ENCODE measurements at regions not wholly inside any gene's neighbourhood (a gene's known extent, or its start where the extent isn't known, plus 50 kb on each side); places are given as distances from the start of the nearest gene placed in this dataset.

DNA sequence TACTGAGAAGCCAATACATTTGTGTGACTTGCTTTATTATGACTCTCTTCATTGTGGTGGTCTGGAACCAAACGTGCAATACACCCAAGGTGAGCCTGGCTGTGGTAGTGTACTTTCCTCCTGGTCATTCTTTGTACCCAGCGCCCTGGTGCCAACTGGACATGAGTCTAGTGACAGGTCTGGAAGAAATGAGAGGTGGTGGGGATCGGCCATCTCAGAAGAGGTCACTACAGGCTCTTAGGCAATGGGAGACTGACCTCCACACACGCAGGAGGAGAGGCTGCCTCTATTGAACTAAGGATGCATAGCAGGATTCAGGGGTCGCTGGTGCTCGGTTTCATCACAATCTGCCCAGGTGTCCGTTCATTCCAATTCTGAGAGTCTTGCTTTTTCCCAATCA is 56.4 kb upstream of the RTL6 start:
- 61% methylated on average over 7 of the region's 7 CpGs for WGBS (ENCODE audit: missing lambda C conversion rate)
- Histone ChIP-seq H3K4me3 (no peak overlapping the region), H3K27ac (no peak overlapping the region), H3K9me3 (no peaks in the 10 kb centered on the region), H3K4me1 (0 out of 3 replicates have a peak, but pooled peaks cover 3% of the 10 kb centered on the region), H3K4me2 (no peak overlapping the region)
- POLR2A ChIA-PET, result no interaction called here
- ATAC-seq (no peak), DNase-seq (ENCODE audit: low read depth in 1 of 2, low spot score in 1 of 2) (no peak), FAIRE-seq (no peak)
- TF ChIP-seq TP53 (CRISPR knock-in tag; IDR thresholded peaks at IDR 0.05), result no peak
- CTCF ChIA-PET, result interaction anchor here (1.0 kb wide), 1 partner anchor 10 kb away, joined by 3 read pairs; no protein-coding TSS in a partner anchor

DNA sequence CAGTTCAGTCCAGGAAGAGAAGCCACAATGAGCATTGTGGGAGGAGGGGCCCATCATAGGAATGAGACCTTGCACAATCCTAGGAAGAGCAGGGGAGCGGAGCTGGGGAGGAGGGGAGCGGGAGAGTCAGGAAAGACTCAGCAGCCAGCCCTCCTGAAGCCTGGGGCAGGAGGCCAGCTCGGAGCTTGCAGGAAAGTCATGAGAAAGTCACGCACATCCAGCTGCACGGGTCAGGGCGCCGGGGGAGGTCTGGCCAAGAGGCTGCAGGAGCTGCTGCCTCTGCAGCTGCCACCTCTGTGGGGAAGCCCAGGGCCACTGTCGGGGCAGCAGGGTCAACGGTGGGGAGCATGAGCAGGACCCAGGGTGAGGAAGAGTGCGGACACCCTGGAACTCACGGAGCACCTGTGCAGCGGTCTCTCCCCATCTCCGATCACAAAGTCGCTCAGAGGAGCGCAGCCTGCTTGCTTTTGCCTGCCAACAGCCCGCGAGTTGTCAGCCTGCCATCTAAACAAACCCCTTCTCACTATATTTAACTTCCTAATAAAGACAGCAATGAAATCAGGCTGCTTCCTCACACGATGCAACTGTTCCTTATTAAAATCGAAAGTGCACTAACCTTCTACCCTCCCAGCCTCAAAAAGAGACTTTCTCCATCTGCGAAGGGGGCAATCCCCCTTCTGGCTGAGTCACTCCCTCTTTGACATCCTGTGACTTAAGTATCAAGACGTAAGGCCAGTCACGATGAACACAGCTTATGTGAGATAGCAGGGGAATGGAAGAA is 52.9 kb upstream of the RTL6 start:
- FAIRE-seq (no peak), DNase-seq (ENCODE audit: low read depth in 1 of 2, low spot score in 1 of 2) (peak in 1 of 2 experiments; percentile 16), ATAC-seq (peak; percentile 13 to 45; a peak in 3 of 6 replicates)
- ChIA-PET POLR2A (no interaction called here), CTCF (interaction anchor here (1.1 kb wide), 1 partner anchor 73 kb away, joined by 3 read pairs; no protein-coding TSS in a partner anchor)
- H3K4me2 ChIP-seq, result peak overlapping the region; percentile 17; the same call in 1 of the 3 replicates
- TF ChIP-seq CEBPB (IDR thresholded peaks at IDR 0.05), result peak in 1 of 2 experiments; percentile 45; a peak in 2 of 4 replicates
- TF ChIP-seq HDAC2 (IDR thresholded peaks at IDR 0.05), result no peak
- peak overlapping the region in 1 of 2 experiments; percentile 48; a peak in 2 of 6 replicates for H3K27ac ChIP-seq
- H3K4me3 ChIP-seq, result no peak overlapping the region
- WGBS (ENCODE audit: missing lambda C conversion rate), result 64% methylated on average over 22 of the region's 22 CpGs
- H3K9me3 ChIP-seq, result no peaks in the 10 kb centered on the region
- H3K4me1 ChIP-seq, result no peaks in the 10 kb centered on the region

DNA sequence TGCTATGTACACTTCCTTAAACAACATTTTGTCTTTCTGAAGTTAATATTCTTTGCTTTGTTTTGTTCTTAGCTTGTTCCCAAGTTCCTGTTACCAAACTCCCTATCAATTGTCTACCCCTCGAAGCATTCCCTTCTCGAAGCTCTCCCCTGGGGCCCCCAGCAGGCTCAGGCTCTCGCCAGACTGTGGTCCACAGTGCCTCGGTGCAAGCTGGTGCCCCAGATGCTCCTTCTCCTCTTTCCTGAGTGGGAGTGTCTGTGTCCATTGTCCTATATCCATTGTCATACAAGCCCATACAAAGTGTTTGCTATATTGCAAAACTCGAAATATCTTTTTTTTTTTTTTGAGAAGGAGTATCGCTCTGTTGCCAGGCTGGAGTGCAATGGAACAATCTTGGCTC is 51.7 kb upstream of the RTL6 start:
- 78% methylated on average over 6 of the region's 6 CpGs for WGBS (ENCODE audit: missing lambda C conversion rate)
- no peak for FAIRE-seq
- CTCF ChIA-PET, result interaction anchor here (1.1 kb wide), 1 partner anchor 74 kb away, joined by 3 read pairs; no protein-coding TSS in a partner anchor
- Histone ChIP-seq H3K27ac (no peak overlapping the region), H3K9me3 (no peaks in the 10 kb centered on the region), H3K4me3 (no peak overlapping the region), H3K4me2 (no peak overlapping the region), H3K4me1 (no peaks in the 10 kb centered on the region)
- no peak for DNase-seq (ENCODE audit: low read depth in 1 of 2, low spot score in 1 of 2)
- TF ChIP-seq FOXS1 (CRISPR knock-in tag; IDR thresholded peaks at IDR 0.05) (no peak), NPAS2 (CRISPR knock-in tag; IDR thresholded peaks at IDR 0.05; ENCODE audit: borderline replicate concordance) (no peak), KDM5A (IDR thresholded peaks at IDR 0.05) (no peak)
- TF ChIP-seq, protein P1, sequence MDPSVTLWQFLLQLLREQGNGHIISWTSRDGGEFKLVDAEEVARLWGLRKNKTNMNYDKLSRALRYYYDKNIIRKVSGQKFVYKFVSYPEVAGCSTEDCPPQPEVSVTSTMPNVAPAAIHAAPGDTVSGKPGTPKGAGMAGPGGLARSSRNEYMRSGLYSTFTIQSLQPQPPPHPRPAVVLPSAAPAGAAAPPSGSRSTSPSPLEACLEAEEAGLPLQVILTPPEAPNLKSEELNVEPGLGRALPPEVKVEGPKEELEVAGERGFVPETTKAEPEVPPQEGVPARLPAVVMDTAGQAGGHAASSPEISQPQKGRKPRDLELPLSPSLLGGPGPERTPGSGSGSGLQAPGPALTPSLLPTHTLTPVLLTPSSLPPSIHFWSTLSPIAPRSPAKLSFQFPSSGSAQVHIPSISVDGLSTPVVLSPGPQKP (IDR thresholded peaks at IDR 0.05; ENCODE audit: low read depth, low read length), result no peak
- no peak for ATAC-seq
- POLR2A ChIA-PET, result interaction anchor here (1.2 kb wide), 1 partner anchor 30 kb away, joined by 4 read pairs; no protein-coding TSS in a partner anchor

DNA sequence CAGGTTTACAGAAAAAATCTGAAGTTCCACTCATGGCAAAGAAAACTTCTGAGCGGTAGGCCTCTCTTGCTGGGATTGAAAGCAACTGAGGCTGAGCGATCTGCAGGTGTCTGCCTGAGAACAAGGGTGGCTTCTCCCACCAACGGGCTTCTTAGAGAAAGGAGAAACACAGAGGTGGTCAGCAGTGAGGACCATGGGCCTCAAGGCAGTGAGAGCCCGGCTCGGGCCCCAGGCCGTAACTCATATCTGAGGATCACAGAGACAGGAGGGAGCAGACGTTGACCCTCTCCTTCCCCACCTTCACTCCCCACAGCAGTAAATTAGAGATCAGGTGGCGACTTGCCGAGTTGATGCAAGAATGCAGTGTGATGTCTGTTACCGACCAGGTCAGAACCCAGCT is 50.9 kb upstream of the RTL6 start:
- no peak overlapping the region for H3K4me3 ChIP-seq
- H3K9me3 ChIP-seq, result no peaks in the 10 kb centered on the region
- CTCF ChIA-PET, result no interaction called here
- no peak overlapping the region for H3K27ac ChIP-seq
- no peak for TF ChIP-seq NFE2L2 (conservative IDR thresholded peaks at IDR 0.05; ENCODE audit: low read length)
- TF ChIP-seq, protein P2, sequence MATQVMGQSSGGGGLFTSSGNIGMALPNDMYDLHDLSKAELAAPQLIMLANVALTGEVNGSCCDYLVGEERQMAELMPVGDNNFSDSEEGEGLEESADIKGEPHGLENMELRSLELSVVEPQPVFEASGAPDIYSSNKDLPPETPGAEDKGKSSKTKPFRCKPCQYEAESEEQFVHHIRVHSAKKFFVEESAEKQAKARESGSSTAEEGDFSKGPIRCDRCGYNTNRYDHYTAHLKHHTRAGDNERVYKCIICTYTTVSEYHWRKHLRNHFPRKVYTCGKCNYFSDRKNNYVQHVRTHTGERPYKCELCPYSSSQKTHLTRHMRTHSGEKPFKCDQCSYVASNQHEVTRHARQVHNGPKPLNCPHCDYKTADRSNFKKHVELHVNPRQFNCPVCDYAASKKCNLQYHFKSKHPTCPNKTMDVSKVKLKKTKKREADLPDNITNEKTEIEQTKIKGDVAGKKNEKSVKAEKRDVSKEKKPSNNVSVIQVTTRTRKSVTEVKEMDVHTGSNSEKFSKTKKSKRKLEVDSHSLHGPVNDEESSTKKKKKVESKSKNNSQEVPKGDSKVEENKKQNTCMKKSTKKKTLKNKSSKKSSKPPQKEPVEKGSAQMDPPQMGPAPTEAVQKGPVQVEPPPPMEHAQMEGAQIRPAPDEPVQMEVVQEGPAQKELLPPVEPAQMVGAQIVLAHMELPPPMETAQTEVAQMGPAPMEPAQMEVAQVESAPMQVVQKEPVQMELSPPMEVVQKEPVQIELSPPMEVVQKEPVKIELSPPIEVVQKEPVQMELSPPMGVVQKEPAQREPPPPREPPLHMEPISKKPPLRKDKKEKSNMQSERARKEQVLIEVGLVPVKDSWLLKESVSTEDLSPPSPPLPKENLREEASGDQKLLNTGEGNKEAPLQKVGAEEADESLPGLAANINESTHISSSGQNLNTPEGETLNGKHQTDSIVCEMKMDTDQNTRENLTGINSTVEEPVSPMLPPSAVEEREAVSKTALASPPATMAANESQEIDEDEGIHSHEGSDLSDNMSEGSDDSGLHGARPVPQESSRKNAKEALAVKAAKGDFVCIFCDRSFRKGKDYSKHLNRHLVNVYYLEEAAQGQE (IDR thresholded peaks at IDR 0.05), result no peak
- TF ChIP-seq, protein P3, sequence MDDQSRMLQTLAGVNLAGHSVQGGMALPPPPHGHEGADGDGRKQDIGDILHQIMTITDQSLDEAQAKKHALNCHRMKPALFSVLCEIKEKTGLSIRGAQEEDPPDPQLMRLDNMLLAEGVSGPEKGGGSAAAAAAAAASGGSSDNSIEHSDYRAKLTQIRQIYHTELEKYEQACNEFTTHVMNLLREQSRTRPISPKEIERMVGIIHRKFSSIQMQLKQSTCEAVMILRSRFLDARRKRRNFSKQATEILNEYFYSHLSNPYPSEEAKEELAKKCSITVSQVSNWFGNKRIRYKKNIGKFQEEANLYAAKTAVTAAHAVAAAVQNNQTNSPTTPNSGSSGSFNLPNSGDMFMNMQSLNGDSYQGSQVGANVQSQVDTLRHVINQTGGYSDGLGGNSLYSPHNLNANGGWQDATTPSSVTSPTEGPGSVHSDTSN (IDR thresholded peaks at IDR 0.05), result no peak
- no peak for TF ChIP-seq BHLHE40 (IDR thresholded peaks at IDR 0.05; ENCODE audit: low read depth, low read length)
- TF ChIP-seq, protein P4, sequence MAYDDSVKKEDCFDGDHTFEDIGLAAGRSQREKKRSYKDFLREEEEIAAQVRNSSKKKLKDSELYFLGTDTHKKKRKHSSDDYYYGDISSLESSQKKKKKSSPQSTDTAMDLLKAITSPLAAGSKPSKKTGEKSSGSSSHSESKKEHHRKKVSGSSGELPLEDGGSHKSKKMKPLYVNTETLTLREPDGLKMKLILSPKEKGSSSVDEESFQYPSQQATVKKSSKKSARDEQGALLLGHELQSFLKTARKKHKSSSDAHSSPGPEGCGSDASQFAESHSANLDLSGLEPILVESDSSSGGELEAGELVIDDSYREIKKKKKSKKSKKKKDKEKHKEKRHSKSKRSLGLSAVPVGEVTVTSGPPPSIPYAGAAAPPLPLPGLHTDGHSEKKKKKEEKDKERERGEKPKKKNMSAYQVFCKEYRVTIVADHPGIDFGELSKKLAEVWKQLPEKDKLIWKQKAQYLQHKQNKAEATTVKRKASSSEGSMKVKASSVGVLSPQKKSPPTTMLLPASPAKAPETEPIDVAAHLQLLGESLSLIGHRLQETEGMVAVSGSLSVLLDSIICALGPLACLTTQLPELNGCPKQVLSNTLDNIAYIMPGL (CRISPR knock-in tag; IDR thresholded peaks at IDR 0.05; ENCODE audit: borderline replicate concordance), result no peak
- TF ChIP-seq FOSB (CRISPR knock-in tag; IDR thresholded peaks at IDR 0.05), result no peak
- no peak for TF ChIP-seq CBX2 (IDR thresholded peaks at IDR 0.05; ENCODE audit: borderline replicate concordance, low read depth)
- TF ChIP-seq ZNF302 (CRISPR knock-in tag; IDR thresholded peaks at IDR 0.05), result no peak
- TF ChIP-seq EHMT2 (IDR thresholded peaks at IDR 0.05; ENCODE audit: low read depth), result no peak
- TF ChIP-seq POLR2A (IDR thresholded peaks at IDR 0.05; ENCODE audit: low read length), result no peak
- TF ChIP-seq ZFP36 (IDR thresholded peaks at IDR 0.05; ENCODE audit: borderline replicate concordance, partially characterized antibody), result no peak
- no peak for TF ChIP-seq HEYL (CRISPR knock-in tag; IDR thresholded peaks at IDR 0.05)
- TF ChIP-seq FOXS1 (CRISPR knock-in tag; IDR thresholded peaks at IDR 0.05), result no peak
- FAIRE-seq, result no peak
- ATAC-seq, result no peak
- H3K4me1 ChIP-seq, result 0 out of 3 replicates have a peak, but pooled peaks cover 1% of the 10 kb centered on the region
- 95% methylated on average over 6 of the region's 10 CpGs for WGBS (ENCODE audit: missing lambda C conversion rate)
- no peak for DNase-seq (ENCODE audit: low read depth in 1 of 2, low spot score in 1 of 2)
- H3K4me2 ChIP-seq, result no peak overlapping the region
- POLR2A ChIA-PET, result interaction anchor here (1.2 kb wide), 1 partner anchor 31 kb away, joined by 4 read pairs; no protein-coding TSS in a partner anchor
